ENCODE measurements at regions not wholly inside any gene's neighbourhood (a gene's known extent, or its start where the extent isn't known, plus 50 kb on each side); places are given as distances from the start of the nearest gene placed in this dataset.

GRCh38 chr3:43155464-43156121, 49.7 kb upstream of the POMGNT2 start:
- Mint-ChIP-seq H3K27me3 (ENCODE audit: insufficient read depth, low read depth) (peaks cover 9% of the 10 kb centered on the region), H3K4me3 (no peak overlapping the region), H3K4me1 (peaks cover 4% of the 10 kb centered on the region), H3K9me3 (no peaks in the 10 kb centered on the region), H3K27ac (no peak overlapping the region), H3K36me3 (no peaks in the 10 kb centered on the region)
- Histone ChIP-seq H3K79me2 (ENCODE audit: low read depth) (no peaks in the 10 kb centered on the region), H3K4me1 (peaks cover 3% of the 10 kb centered on the region), H3K27me3 (no peaks in the 10 kb centered on the region), H3K4me3 (no peak overlapping the region), H4K20me1 (ENCODE audit: low read depth) (no peaks in the 10 kb centered on the region), H3F3A (ENCODE audit: low read depth) (no peaks in the 10 kb centered on the region), H3K36me3 (no peaks in the 10 kb centered on the region), H2AFZ (replicated peaks) (peak overlapping the region; percentile 55), H3K27ac (no peak overlapping the region), H3K9ac (no peak overlapping the region), H3K4me2 (no peak overlapping the region), H3K9me3 (ENCODE audit: low read depth) (no peaks in the 10 kb centered on the region)
- peak; percentile 77 for DNase-seq (ENCODE audit: low spot score)
- TF ChIP-seq EZH2 (IDR thresholded peaks at IDR 0.05), result no peak
- TF ChIP-seq EZH2phosphoT487 (IDR thresholded peaks at IDR 0.05), result no peak
- TF ChIP-seq CTCF (IDR thresholded peaks at IDR 0.05), result peak; percentile 69
